Medulla oblongata (tissue), 1 donor: ENCODE measurements at regions not wholly inside any gene's neighbourhood (a gene's known extent, or its start where the extent isn't known, plus 50 kb on each side); places are given as distances from the start of the nearest gene placed in this dataset.
"Not testable (repeated sequence)": the region's sequence is repeated elsewhere in the genome, so short reads cannot be mapped to it uniquely, and the experiment has no call there.

Experiments used
- DNase-seq: peaks from one replicate; pipeline ENCODE4 v3.0.0-alpha.2; 2015; ENCODE audit errors: extremely low spot score

GRCh38 chr4:33739884-33740632 is 2504.3 kb downstream of the ARAP2 start:
- DNase-seq, result no peak

GRCh38 chr4:33740871-33741270 is 2503.4 kb downstream of the ARAP2 start:
- DNase-seq, result not testable (repeated sequence)

GRCh38 chr4:33746979-33747378 is 2497.3 kb downstream of the ARAP2 start:
- no peak for DNase-seq

GRCh38 chr4:33751050-33751449 is 2493.3 kb downstream of the ARAP2 start:
- no peak for DNase-seq

- no peak for DNase-seq
These were observed 2471.7 kb downstream of the ARAP2 start for GRCh38 chr4:33772582-33772981.

GRCh38 chr4:33780952-33781791 is 2463.1 kb downstream of the ARAP2 start:
- DNase-seq, result no peak

- no peak for DNase-seq
These were observed 2458.5 kb downstream of the ARAP2 start for GRCh38 chr4:33785843-33786242.

- DNase-seq, result no peak
These were observed 2441.7 kb downstream of the ARAP2 start for GRCh38 chr4:33802578-33802977.

GRCh38 chr4:33825685-33826084 is 2418.6 kb downstream of the ARAP2 start:
- DNase-seq, result no peak

GRCh38 chr4:33829356-33829755 is 2415.0 kb downstream of the ARAP2 start:
- not testable (repeated sequence) for DNase-seq

- DNase-seq, result no peak
These were observed 2412.8 kb downstream of the ARAP2 start for GRCh38 chr4:33831442-33832066.

GRCh38 chr4:33835764-33836163 is 2408.6 kb downstream of the ARAP2 start:
- DNase-seq, result not testable (repeated sequence)

- DNase-seq, result no peak
These were observed 2407.1 kb downstream of the ARAP2 start for GRCh38 chr4:33837043-33837838.

- no peak for DNase-seq
These were observed 2403.2 kb downstream of the ARAP2 start for GRCh38 chr4:33841120-33841519.

GRCh38 chr4:33850371-33850902 is 2393.9 kb downstream of the ARAP2 start:
- DNase-seq, result no peak

GRCh38 chr4:33853670-33854069 is 2390.6 kb downstream of the ARAP2 start:
- DNase-seq, result not testable (repeated sequence)

GRCh38 chr4:33864290-33864859 is 2379.9 kb downstream of the ARAP2 start:
- no peak for DNase-seq

- DNase-seq, result no peak
These were observed 2370.5 kb downstream of the ARAP2 start for GRCh38 chr4:33873791-33874190.

GRCh38 chr4:33878710-33879109 is 2365.6 kb downstream of the ARAP2 start:
- DNase-seq, result no peak

- DNase-seq, result no peak
These were observed 2363.1 kb downstream of the ARAP2 start for GRCh38 chr4:33881176-33881575.
